Lower leg skin (tissue), 4 donors: ENCODE measurements at regions not wholly inside any gene's neighbourhood (a gene's known extent, or its start where the extent isn't known, plus 50 kb on each side); places are given as distances from the start of the nearest gene placed in this dataset.

Experiments used
- DNase-seq, 2 donors: peaks; one replicate each; pipeline ENCODE4 v3.0.0-alpha.2; 2019; ENCODE audit warnings: low spot score in 2 of 2
- H3K4me3 ChIP-seq: fragments of 200-600 bp; sonication (generic); 2 replicates; pipeline ENCODE4 v1.5.1; 2017; ENCODE audit warnings: mild to moderate bottlenecking, low read depth; ENCODE audit not compliant: poor library complexity, severe bottlenecking
- CTCF ChIP-seq, 3 donors: fragments of 450-650 bp; IDR thresholded peaks; one replicate each; pipeline ENCODE4 v1.5.1; 2016; ENCODE audit warnings: antibody characterized with exemption in 3 of 3, mild to moderate bottlenecking in 3 of 3, moderate library complexity in 2 of 3
- POLR2A ChIP-seq, 2 donors: fragments of 450-650 bp; IDR thresholded peaks; one replicate each; pipeline ENCODE4 v1.6.1; 2016 to 2017; ENCODE audit warnings: antibody characterized with exemption in 2 of 2, mild to moderate bottlenecking in 1 of 2, moderate library complexity in 1 of 2
- WGBS, 2 donors: methylation state at CpG; one replicate each; pipeline ENCODE4 v1.1.5; 2018; 5-methylcytosine and 5-hydroxymethylcytosine counted together
- intact Hi-C: fragments of 100-400 bp; cut with DNase I; formaldehyde crosslinking; loops from one replicate; pipeline ENCODE4 v1.15.0; 2023; ENCODE audit warnings: low total_unique reads

- TF ChIP-seq POLR2A (IDR thresholded peaks at IDR 0.05) (no peak), CTCF (IDR thresholded peaks at IDR 0.05) (no peak)
- no peak for DNase-seq
- 54 to 67% methylated on average over 3 of the region's 3 CpGs for WGBS, 2 donors
- no peak overlapping the region for H3K4me3 ChIP-seq
- intact Hi-C loops, result no loop called here
Observed at GRCh38 chr1:233485809-233486398, 128.0 kb upstream of the KCNK1 start.

- no peak for DNase-seq
- intact Hi-C loops, result no loop called here
- H3K4me3 ChIP-seq, result no peak overlapping the region
- TF ChIP-seq POLR2A (IDR thresholded peaks at IDR 0.05) (no peak), CTCF (IDR thresholded peaks at IDR 0.05) (no peak)
Observed at GRCh38 chr1:233487408-233487807, 126.5 kb upstream of the KCNK1 start.

- intact Hi-C loops, result no loop called here
- no peak for DNase-seq
- H3K4me3 ChIP-seq, result no peak overlapping the region
- no peak for TF ChIP-seq POLR2A (IDR thresholded peaks at IDR 0.05)
- TF ChIP-seq CTCF (IDR thresholded peaks at IDR 0.05), result no peak
- WGBS, 2 donors, result 78 to 88% methylated on average over 4 of the region's 4 CpGs
Observed at GRCh38 chr1:233489411-233489810, 124.5 kb upstream of the KCNK1 start.

GRCh38 chr1:233490488-233490887, 123.4 kb upstream of the KCNK1 start:
- WGBS, 2 donors, result 52 to 63% methylated on average over 2 of the region's 2 CpGs
- intact Hi-C loops, result no loop called here
- DNase-seq, result no peak
- H3K4me3 ChIP-seq, result no peak overlapping the region
- TF ChIP-seq POLR2A (IDR thresholded peaks at IDR 0.05) (no peak), CTCF (IDR thresholded peaks at IDR 0.05) (no peak)

GRCh38 chr1:233491953-233492620, 121.8 kb upstream of the KCNK1 start:
- intact Hi-C loops, result no loop called here
- WGBS, 2 donors, result 43 to 50% methylated on average over 7 of the region's 7 CpGs
- no peak for TF ChIP-seq CTCF (IDR thresholded peaks at IDR 0.05)
- no peak for TF ChIP-seq POLR2A (IDR thresholded peaks at IDR 0.05)

GRCh38 chr1:233496993-233497392, 116.9 kb upstream of the KCNK1 start:
- intact Hi-C loops, result no loop called here
- DNase-seq, result no peak
- no peak overlapping the region for H3K4me3 ChIP-seq
- WGBS, 2 donors, result 68 to 82% methylated on average over 2 of the region's 2 CpGs
- TF ChIP-seq CTCF (IDR thresholded peaks at IDR 0.05) (no peak), POLR2A (IDR thresholded peaks at IDR 0.05) (no peak)

More at GRCh38 chr1:233491953-233492620, 121.8 kb upstream of the KCNK1 start:
- DNase-seq, result no peak
- no peak overlapping the region for H3K4me3 ChIP-seq
